CD14-positive monocyte (primary cell): ENCODE measurements at regions not wholly inside any gene's neighbourhood (a gene's known extent, or its start where the extent isn't known, plus 50 kb on each side); places are given as distances from the start of the nearest gene placed in this dataset.

ENCODE experiments used
- DNase-seq, 3 donors: peaks; one replicate each; pipeline ENCODE4 v3.0.0-alpha.2; 2011 to 2022
- H2AFZ ChIP-seq: 2 replicates; pipeline ENCODE4 v1.6.0; 2012; ENCODE audit warnings: mild to moderate bottlenecking, low read depth, low read length, inconsistent platforms; ENCODE audit not compliant: insufficient read depth, poor library complexity, severe bottlenecking
- H3K27ac ChIP-seq, 2 donors: 1 replicate in 1 of 2; 2 replicates in 1 of 2; pipeline ENCODE4 v1.5.1; 2012 to 2013; ENCODE audit warnings: low read length in 2 of 2, control low read depth in 1 of 2, inconsistent platforms in 1 of 2, low read depth in 1 of 2, mild to moderate bottlenecking in 1 of 2
- H3K27me3 ChIP-seq, 2 donors: one replicate each; pipeline versions ENCODE4 v1.6.0 to v1.6.1; 2011 to 2013; ENCODE audit warnings: low read length in 2 of 2; ENCODE audit not compliant: control insufficient read depth in 2 of 2, insufficient read depth in 2 of 2
- H3K36me3 ChIP-seq, 2 donors: replicated peaks in 1 of 2; 1 replicate in 1 of 2; 2 replicates in 1 of 2; pipeline versions ENCODE4 v1.5.1 to v1.6.1; 2012 to 2013; ENCODE audit warnings: low read length in 2 of 2, control low read depth in 1 of 2, inconsistent platforms in 1 of 2, mild to moderate bottlenecking in 1 of 2; ENCODE audit not compliant: insufficient read depth in 2 of 2, control insufficient read depth in 1 of 2
- H3K4me1 ChIP-seq, 2 donors: 1 replicate in 1 of 2; 2 replicates in 1 of 2; pipeline versions ENCODE4 v1.5.1 to v1.6.1; 2012 to 2013; ENCODE audit warnings: low read length in 2 of 2, control low read depth in 1 of 2, inconsistent platforms in 1 of 2, mild to moderate bottlenecking in 1 of 2, moderate library complexity in 1 of 2; ENCODE audit not compliant: insufficient read depth in 2 of 2, control insufficient read depth in 1 of 2
- H3K4me2 ChIP-seq: replicated peaks from 2 replicates; pipeline ENCODE3; 2012; ENCODE audit warnings: low read length, moderate library complexity, mild to moderate bottlenecking; ENCODE audit not compliant: poor library complexity, severe bottlenecking; ENCODE audit errors: extremely low read depth
- H3K4me3 ChIP-seq, 3 experiments: fragments of 200-600 bp in 1 of 3; sonication (generic) in 1 of 3; replicated peaks in 1 of 3; 1 replicate in 2 of 3; 2 replicates in 1 of 3; pipeline ENCODE4 v1.5.1; 2011 to 2013; ENCODE audit warnings: low read length in 3 of 3, mild to moderate bottlenecking in 3 of 3, control low read depth in 2 of 3, low read depth in 2 of 3, inconsistent platforms in 1 of 3, moderate library complexity in 1 of 3
- H3K79me2 ChIP-seq: 2 replicates; pipeline ENCODE4 v1.6.0; 2012; ENCODE audit warnings: mild to moderate bottlenecking, control low read depth, inconsistent platforms, low read length, moderate library complexity; ENCODE audit not compliant: insufficient read depth
- H3K9ac ChIP-seq: 2 replicates; pipeline ENCODE4 v1.6.0; 2017; ENCODE audit warnings: low read length, mild to moderate bottlenecking; ENCODE audit not compliant: insufficient read depth, poor library complexity, severe bottlenecking
- H3K9me3 ChIP-seq, 2 donors: replicated peaks in 1 of 2; 1 replicate in 1 of 2; 2 replicates in 1 of 2; pipeline versions ENCODE4 v1.5.1 to v1.6.1; 2012 to 2013; ENCODE audit warnings: low read length in 2 of 2, control low read depth in 1 of 2; ENCODE audit not compliant: control insufficient read depth in 1 of 2, insufficient read depth in 1 of 2
- H4K20me1 ChIP-seq: 2 replicates; pipeline ENCODE4 v1.6.0; 2012; ENCODE audit warnings: mild to moderate bottlenecking, low read length, control low read depth, moderate library complexity; ENCODE audit not compliant: insufficient read depth
- H3K27ac Mint-ChIP-seq, 7 donors: one replicate each; pipeline ENCODE4 v1.8.0; 2020; ENCODE audit warnings: mild to moderate bottlenecking in 7 of 7, mixed read lengths in 7 of 7, moderate library complexity in 6 of 7, inconsistent platforms in 2 of 7
- H3K27me3 Mint-ChIP-seq, 3 donors: one replicate each; pipeline ENCODE4 v1.8.0; 2021 to 2022; ENCODE audit warnings: low read depth in 3 of 3, mild to moderate bottlenecking in 3 of 3, mixed read lengths in 3 of 3, moderate library complexity in 3 of 3, inconsistent platforms in 1 of 3
- H3K36me3 Mint-ChIP-seq, 2 donors: one replicate each; pipeline ENCODE4 v1.8.0; 2020; ENCODE audit warnings: mixed read lengths in 2 of 2, inconsistent platforms in 1 of 2, mild to moderate bottlenecking in 1 of 2
- H3K4me1 Mint-ChIP-seq: one replicate; pipeline ENCODE4 v1.8.0; 2020; ENCODE audit warnings: mild to moderate bottlenecking, mixed read lengths
- H3K4me3 Mint-ChIP-seq, 2 donors: one replicate each; pipeline ENCODE4 v1.8.0; 2020; ENCODE audit warnings: mild to moderate bottlenecking in 2 of 2, mixed read lengths in 2 of 2, moderate library complexity in 1 of 2
- H3K9me3 Mint-ChIP-seq, 7 donors: one replicate each; pipeline ENCODE4 v1.8.0; 2020 to 2022; ENCODE audit warnings: mixed read lengths in 7 of 7, mild to moderate bottlenecking in 6 of 7, moderate library complexity in 6 of 7, inconsistent platforms in 2 of 7
- WGBS: methylation state at CpG from one replicate; pipeline ENCODE4 v1.1.5; 2013; ENCODE audit warnings: missing lambda C conversion rate; ENCODE audit not compliant: insufficient coverage; 5-methylcytosine and 5-hydroxymethylcytosine counted together
- intact Hi-C, 2 donors: fragments of 100-400 bp; cut with micrococcal nuclease; formaldehyde crosslinking; loops; one replicate each; pipeline versions ENCODE4 v1.15.0 to v1.15.1; 2023
- TF ChIP-seq, protein P1 (sequence below): fragments of 200-600 bp; IDR thresholded peaks from one replicate; pipeline ENCODE4 v1.8.0; 2022; ENCODE audit warnings: antibody characterized with exemption, mild to moderate bottlenecking

DNA sequence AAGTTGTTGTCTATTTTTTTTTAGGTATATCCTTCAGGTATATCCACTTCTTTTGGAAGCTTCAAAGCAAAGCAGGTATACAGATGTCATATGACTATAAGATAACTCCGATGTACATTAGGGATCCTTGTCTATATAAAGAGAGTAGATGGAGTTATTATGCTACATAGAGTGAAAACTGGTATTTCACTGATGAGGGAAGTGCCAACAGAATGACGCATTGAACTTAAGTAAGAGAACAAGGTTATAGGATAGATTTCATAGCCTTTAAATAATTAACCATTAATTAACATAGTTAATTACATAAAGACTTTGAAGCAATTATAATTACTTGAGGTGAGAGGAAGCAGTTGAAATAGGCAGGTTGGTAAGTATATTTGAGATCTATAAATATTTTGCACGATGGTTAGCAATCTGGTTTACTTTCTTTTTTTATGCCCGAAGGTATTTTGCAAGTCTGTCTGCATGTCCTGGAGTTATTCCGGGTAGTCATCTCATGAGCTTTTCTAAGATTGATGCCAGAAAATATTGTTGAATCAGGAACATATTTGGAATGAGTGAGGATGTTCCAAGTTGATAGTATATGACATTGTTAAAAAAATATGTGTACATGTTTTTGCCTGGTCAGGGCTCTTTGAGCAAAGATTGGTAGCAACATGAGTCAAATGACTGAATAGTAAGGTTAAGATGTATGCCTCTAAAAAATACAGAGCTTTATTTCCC, 299.5 kb upstream of the KCNMB2 start:
- Mint-ChIP-seq H3K4me3 (no peak overlapping the region), H3K9me3 (peaks cover 0 to 10% (median 4%) of the 10 kb centered on the region in 7 donors), H3K27me3 (no peaks in the 10 kb centered on the region), H3K4me1 (no peaks in the 10 kb centered on the region), H3K27ac (no peak overlapping the region), H3K36me3 (no peaks in the 10 kb centered on the region)
- no peak for DNase-seq
- Histone ChIP-seq H3K4me1 (no peaks in the 10 kb centered on the region), H3K9ac (no peak overlapping the region), H3K4me3 (no peak overlapping the region), H3K27ac (no peak overlapping the region), H3K4me2 (no peak overlapping the region), H2AFZ (no peak overlapping the region), H3K36me3 (no peaks in the 10 kb centered on the region), H4K20me1 (no peaks in the 10 kb centered on the region), H3K27me3 (no peaks in the 10 kb centered on the region), H3K79me2 (no peaks in the 10 kb centered on the region), H3K9me3 (no peaks in the 10 kb centered on the region)
- intact Hi-C loops: no loop called here
- 93% methylated on average over 3 of the region's 5 CpGs for WGBS
- TF ChIP-seq, protein P1, sequence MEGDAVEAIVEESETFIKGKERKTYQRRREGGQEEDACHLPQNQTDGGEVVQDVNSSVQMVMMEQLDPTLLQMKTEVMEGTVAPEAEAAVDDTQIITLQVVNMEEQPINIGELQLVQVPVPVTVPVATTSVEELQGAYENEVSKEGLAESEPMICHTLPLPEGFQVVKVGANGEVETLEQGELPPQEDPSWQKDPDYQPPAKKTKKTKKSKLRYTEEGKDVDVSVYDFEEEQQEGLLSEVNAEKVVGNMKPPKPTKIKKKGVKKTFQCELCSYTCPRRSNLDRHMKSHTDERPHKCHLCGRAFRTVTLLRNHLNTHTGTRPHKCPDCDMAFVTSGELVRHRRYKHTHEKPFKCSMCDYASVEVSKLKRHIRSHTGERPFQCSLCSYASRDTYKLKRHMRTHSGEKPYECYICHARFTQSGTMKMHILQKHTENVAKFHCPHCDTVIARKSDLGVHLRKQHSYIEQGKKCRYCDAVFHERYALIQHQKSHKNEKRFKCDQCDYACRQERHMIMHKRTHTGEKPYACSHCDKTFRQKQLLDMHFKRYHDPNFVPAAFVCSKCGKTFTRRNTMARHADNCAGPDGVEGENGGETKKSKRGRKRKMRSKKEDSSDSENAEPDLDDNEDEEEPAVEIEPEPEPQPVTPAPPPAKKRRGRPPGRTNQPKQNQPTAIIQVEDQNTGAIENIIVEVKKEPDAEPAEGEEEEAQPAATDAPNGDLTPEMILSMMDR: no peak

DNA sequence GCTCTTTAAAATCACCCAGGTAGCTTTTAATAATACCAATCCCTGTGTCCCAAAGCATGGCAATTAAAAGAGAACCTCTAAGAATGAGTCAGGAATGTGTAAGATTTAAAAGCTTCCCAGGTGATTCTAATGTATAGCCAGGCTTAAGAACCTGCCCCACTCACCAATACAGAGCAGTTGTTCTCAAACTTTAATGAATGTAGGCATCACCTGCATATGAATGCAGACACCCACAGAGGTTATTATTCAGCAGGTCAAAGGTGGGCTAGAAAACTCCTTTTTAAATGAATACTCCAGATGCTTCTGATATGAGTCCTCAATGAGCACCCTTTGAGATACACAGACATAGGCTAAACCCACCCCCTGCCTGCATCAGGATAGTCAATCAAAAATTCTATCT, 298.1 kb upstream of the KCNMB2 start:
- no peaks in the 10 kb centered on the region for H3K36me3 ChIP-seq
- intact Hi-C loops: no loop called here

More for the DNA sequence above, 298.1 kb upstream of the KCNMB2 start:
- Histone ChIP-seq H3K9ac (no peak overlapping the region), H3K27me3 (no peaks in the 10 kb centered on the region), H3K27ac (no peak overlapping the region), H3K4me1 (no peaks in the 10 kb centered on the region), H3K79me2 (no peaks in the 10 kb centered on the region), H3K4me3 (no peak overlapping the region), H3K9me3 (no peaks in the 10 kb centered on the region), H2AFZ (no peak overlapping the region), H4K20me1 (no peaks in the 10 kb centered on the region), H3K4me2 (no peak overlapping the region)
- DNase-seq: no peak
- Mint-ChIP-seq H3K36me3 (no peaks in the 10 kb centered on the region), H3K27ac (no peak overlapping the region), H3K4me1 (no peaks in the 10 kb centered on the region), H3K4me3 (no peak overlapping the region), H3K27me3 (no peaks in the 10 kb centered on the region), H3K9me3 (peaks cover 0 to 10% (median 4%) of the 10 kb centered on the region in 7 donors)
- TF ChIP-seq, protein P1: no peak
